Activated naive CD4-positive, alpha-beta T cell treated with Interleukin-2 at 50 U/mL for 16 hours (primary cell): ENCODE measurements at regions not wholly inside any gene's neighbourhood (a gene's known extent, or its start where the extent isn't known, plus 50 kb on each side); places are given as distances from the start of the nearest gene placed in this dataset.

Experiments
- DNase-seq: peaks from one replicate; pipeline ENCODE4 v3.0.0-alpha.2; 2020

DNA sequence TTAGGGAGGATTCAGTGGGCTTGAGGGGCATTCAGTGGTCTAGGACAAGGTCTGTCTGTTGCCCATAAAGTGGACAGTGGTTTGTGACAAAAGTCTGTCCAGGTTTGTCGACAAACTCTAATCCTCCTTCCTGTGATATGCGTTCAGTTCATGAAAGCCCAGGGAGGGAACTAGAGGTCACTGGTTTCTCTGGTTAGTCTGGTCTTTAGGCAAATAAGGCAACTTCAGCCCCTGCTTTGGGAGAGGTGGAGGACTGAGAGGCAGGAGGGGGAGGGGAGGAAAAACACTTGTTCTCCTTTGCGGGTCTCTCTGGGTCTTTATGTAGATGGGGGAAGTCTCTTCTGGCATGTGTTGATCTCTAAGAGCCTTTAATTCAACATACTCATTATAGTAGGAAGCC, 235.1 kb upstream of the PWP1 start:
- DNase-seq: no peak

GRCh38 chr12:107451246-107451645, 234.4 kb upstream of the PWP1 start:
- no peak for DNase-seq

DNA sequence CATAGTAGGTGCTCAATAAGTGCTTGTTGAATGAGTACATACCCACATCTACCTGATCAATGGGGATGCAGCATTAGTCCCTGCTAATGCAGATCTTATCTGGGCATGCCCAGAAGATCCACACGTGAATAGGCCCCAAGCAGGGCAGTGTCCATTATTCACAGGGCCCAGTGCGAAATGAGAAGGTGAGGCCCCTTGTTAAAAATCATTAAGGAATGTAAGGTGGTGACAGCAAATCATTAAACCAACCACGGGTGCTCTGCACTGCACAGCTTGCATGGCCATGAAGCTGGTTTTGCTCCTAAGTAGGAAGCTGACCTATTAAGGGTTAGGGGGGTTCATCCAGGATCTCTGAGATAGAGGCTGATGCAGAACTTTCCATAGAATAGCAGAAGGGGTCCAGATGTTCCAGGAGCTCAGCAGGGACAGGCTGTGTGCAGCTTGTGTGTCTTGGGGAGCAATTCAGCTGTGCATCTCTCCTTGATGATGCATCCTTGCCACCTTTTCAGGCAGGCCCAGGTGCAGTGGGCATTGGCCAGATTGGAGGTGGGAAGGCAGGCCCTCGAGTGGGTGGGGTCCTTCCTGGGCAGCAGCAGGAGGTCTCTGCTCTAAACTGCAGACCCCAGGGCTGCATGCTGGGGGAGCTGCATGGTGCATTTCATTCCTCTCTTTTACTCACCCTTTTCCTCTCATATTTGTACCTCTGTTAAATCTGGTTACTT, 231.3 kb upstream of the PWP1 start:
- no peak for DNase-seq

GRCh38 chr12:107457362-107457935, 228.2 kb upstream of the PWP1 start:
- no peak for DNase-seq

DNA sequence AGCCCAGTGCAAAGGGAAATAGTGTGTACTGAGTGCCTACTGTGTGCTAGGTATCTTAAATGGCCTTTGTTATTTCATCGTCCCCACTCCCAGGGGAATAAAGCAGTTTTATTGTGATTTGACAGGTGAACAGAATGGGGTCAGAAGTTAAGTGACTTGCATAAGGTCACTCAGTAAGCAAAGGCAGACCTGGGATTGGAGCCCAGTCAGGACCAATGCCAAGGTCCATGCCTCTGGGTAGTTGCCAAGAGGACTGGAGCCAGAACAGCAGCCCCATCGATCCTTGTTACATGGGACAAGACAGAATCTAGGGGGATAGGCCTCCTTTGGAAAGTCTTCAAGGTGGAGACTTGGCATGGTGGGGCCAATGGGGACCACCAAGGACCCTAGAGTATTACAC, 227.4 kb upstream of the PWP1 start:
- no peak for DNase-seq

- no peak for DNase-seq
These were observed 226.6 kb upstream of the PWP1 start for GRCh38 chr12:107458990-107459389.

GRCh38 chr12:107459641-107460040, 226.0 kb upstream of the PWP1 start:
- no peak for DNase-seq

DNA sequence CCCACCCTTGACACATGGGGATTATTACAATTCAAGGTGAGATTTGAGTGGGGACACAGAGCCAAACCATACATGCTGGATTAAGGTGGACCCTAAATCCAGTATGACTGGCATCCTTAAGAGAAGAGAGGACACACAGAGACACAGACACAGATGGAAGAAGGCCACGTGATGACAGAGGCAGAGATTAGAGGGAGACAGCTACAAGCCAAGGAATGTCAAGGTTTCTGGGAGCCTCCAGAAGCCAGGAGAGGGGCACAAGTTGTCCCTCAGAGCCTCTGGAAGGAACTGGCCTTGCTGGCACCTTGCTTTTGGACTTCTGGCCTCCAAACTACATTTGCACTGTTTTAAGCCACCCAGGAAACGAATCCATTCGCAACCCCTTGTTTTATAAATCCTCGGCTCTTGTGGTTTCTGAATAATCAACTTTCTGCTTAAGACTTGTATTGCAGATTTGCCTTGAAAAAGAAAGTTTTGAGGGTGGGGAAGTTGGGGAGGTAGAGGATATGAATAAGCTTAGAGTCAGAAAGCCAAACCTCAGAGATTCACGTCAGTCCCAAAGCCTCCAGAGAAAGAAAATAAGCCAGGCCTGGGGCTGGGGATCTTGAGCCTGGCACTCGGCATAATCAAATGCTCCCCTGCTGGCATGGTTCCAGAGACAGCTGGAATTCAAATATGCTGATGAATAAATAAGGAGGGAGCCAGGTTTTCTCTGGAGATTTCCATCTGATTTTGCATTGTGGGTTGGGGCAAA, 224.2 kb upstream of the PWP1 start:
- no peak for DNase-seq

GRCh38 chr12:107462428-107463332, 222.9 kb upstream of the PWP1 start:
- DNase-seq: no peak

DNA sequence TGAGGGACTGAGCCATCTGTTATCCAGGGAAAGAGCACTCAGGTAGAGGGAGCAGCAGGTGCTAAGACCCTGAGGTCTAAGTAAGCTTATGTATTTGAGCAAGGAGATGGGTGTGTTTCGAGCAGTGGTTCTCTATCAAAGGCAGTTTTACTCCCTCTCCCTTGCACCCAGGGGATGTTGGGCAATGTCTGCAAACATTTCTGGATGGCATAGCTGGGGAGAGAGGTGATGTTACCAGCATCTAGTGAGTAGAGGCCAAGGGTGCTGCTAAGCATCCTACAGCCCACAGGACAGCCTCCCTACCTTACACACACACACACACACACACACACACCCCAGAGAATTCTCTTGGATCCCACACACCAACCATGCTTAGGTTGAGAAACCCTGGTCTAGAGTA, 221.0 kb upstream of the PWP1 start:
- DNase-seq: no peak

DNA sequence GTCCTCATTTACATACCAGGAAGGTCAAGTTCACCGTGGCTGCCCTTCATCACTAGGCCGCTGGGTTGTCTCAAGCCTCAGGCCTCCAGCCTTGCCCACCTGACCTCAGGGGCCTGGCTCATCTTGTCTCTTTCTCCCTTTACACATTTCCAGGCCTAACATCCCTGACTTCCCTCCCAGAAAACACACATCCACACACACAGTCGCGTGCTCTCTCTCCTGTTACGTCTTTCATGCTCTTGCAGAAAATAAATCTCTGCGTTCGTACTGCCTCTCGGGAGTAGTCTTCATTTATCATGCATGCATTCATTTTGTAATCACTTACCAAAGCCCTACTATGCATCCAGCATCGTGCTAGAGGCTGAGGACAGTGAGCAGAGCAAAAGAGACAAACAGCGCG, 220.0 kb upstream of the PWP1 start:
- DNase-seq: no peak

DNA sequence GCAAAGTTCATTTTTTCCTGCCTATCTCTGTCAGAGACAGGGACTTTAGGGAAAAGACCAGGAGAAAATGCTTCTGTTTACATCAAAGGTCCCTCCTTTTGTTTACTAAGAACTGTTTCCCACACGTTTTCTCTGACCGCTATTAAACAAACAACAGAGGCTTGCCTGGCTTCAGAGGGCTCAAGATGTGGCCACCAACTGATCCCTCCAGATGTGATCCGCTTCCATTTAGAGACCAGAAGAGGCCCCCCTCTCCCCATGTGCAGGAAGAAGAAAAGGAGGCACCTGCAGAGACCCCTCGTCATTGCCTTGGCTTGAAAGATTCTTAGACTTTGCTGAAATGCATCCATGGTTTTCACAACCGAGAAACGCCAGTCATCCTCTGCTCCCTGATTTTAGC, 217.9 kb upstream of the PWP1 start:
- no peak for DNase-seq

- no peak for DNase-seq
These were observed 217.4 kb upstream of the PWP1 start for GRCh38 chr12:107468182-107468581.

DNA sequence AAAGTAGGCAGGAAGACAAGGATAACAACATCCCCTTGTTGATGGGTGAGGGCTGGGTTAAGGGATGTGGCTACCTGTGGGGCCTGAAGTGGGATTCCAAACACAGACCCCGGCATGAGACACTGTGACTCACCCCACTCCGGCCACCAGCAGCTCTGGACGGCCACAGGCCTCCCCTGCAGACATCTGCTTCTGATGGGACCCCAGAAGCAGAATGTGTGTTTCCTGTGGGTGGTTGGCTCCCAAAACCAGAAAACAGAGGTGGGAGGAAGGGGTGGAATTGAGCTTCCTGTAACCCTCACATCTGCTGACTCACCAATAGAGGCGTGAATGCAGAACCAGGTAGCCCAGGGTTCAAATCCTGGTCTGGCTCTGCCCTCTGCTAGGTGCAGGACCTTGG, 216.6 kb upstream of the PWP1 start:
- no peak for DNase-seq

- DNase-seq: no peak
These were observed 215.0 kb upstream of the PWP1 start for GRCh38 chr12:107470645-107471044.

GRCh38 chr12:107472308-107472707, 213.3 kb upstream of the PWP1 start:
- DNase-seq: no peak

GRCh38 chr12:107474099-107474498, 211.5 kb upstream of the PWP1 start:
- no peak for DNase-seq

GRCh38 chr12:107474639-107475539, 210.7 kb upstream of the PWP1 start:
- DNase-seq: peak; percentile 3

GRCh38 chr12:107475900-107476299, 209.7 kb upstream of the PWP1 start:
- no peak for DNase-seq

DNA sequence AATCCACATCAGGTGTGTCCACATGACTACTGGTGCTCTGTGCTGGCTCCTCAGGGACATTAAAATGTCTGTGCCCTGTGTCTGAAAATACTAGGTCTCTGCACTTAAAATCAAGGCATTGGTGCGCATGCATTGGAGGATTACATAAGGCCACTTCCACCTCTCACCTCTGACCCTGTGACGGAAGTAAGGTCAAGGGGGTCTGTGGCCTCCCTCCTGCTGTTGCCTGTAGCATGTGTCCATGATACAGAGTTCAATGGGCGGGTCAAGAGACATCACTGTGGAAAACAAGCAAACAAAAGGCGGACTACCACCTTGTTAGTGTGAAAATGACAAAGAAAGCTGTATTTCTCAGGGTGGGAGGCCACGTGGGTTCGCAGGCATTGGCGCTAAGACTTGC, 208.6 kb upstream of the PWP1 start:
- DNase-seq: no peak

GRCh38 chr12:107477947-107478610, 207.5 kb upstream of the PWP1 start:
- DNase-seq: no peak

- no peak for DNase-seq
These were observed 206.7 kb upstream of the PWP1 start for GRCh38 chr12:107478881-107479280.
